ENCODE measurements at regions not wholly inside any gene's neighbourhood (a gene's known extent, or its start where the extent isn't known, plus 50 kb on each side); places are given as distances from the start of the nearest gene placed in this dataset.
A peak's percentile ranks its signal among the peaks of the same experiment; 100 is the strongest.

DNA sequence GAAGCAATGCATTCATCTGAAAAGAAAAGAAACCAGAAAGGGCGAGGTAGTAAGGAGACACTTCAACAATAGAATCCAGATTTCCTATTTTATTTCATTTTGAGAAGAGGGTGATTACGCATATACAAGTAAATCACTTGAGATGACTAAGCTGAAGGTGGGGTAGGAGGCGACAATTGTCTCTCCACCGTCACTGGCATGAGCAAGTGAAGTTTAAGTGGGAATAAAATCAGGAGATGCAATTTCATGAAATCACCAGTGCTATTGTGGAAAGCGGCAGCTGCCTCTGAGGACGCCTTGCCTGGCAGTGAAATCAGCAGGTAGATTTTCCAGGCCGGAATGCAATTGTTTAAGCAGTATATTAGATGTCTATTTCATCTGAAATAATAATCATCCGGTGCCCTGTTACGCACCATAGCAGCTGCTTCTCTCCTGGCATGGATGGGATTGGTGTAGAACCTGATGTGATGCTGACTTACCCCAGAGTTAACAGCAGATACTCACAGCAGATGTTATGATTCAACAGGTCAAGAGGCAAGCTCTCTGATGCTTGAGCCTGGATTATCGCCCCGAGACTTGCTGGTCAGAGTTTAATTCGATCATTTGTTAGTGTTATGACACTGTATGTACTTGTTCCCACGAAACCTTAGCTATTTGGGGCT is 64.3 kb downstream of the RASL11A start (continued):
- TF ChIP-seq, protein P1, sequence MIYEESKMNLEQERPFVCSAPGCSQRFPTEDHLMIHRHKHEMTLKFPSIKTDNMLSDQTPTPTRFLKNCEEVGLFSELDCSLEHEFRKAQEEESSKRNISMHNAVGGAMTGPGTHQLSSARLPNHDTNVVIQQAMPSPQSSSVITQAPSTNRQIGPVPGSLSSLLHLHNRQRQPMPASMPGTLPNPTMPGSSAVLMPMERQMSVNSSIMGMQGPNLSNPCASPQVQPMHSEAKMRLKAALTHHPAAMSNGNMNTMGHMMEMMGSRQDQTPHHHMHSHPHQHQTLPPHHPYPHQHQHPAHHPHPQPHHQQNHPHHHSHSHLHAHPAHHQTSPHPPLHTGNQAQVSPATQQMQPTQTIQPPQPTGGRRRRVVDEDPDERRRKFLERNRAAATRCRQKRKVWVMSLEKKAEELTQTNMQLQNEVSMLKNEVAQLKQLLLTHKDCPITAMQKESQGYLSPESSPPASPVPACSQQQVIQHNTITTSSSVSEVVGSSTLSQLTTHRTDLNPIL (CRISPR knock-in tag; IDR thresholded peaks at IDR 0.05; ENCODE audit: low read depth): no peak
- no peak for TF ChIP-seq TOX (CRISPR knock-in tag; IDR thresholded peaks at IDR 0.05; ENCODE audit: borderline replicate concordance)
- no peak for TF ChIP-seq GLIS3 (CRISPR knock-in tag; IDR thresholded peaks at IDR 0.05)
- no peak for TF ChIP-seq ARNTL (CRISPR knock-in tag; IDR thresholded peaks at IDR 0.05; ENCODE audit: borderline replicate concordance, low read depth)
- no peak for TF ChIP-seq BACH2 (CRISPR knock-in tag; IDR thresholded peaks at IDR 0.05; ENCODE audit: borderline replicate concordance)

DNA sequence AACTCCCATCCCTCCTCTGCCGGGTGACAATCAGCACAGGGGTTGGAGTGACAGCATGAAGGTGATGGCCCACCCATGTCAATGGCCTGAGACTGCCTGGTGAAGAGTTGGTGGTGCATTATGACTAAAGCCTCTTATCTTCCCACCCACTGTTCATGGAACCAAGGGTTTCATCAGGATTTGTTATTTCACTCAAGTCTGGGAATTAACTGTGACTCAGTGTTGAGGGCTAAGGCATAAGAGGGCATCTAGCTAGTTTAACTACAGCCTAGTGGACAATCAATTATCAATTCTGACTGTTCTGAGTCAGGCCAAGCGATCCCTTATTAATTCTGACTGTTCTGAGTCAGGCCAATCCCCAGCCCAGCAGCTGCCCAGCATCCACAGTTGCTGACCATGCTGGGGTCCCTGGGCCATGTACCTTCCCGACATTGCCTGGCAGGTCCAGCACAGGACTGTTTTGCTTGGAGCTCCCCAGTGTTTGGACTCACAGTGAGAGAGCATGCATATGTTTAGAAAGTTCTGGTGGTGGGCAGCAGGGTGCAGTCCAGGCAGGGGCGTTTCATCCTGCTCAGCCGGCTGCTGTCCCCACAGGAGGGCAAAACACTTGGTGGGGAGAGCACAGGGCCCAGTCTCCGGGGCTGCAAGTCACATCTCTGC is 65.5 kb downstream of the RASL11A start:
- no peak for TF ChIP-seq PPARA (CRISPR knock-in tag; IDR thresholded peaks at IDR 0.05; ENCODE audit: borderline replicate concordance)
- TF ChIP-seq, protein P2, sequence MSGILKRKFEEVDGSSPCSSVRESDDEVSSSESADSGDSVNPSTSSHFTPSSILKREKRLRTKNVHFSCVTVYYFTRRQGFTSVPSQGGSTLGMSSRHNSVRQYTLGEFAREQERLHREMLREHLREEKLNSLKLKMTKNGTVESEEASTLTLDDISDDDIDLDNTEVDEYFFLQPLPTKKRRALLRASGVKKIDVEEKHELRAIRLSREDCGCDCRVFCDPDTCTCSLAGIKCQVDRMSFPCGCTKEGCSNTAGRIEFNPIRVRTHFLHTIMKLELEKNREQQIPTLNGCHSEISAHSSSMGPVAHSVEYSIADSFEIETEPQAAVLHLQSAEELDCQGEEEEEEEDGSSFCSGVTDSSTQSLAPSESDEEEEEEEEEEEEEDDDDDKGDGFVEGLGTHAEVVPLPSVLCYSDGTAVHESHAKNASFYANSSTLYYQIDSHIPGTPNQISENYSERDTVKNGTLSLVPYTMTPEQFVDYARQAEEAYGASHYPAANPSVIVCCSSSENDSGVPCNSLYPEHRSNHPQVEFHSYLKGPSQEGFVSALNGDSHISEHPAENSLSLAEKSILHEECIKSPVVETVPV (CRISPR knock-in tag; IDR thresholded peaks at IDR 0.05): no peak
- no peak for ATAC-seq

DNA sequence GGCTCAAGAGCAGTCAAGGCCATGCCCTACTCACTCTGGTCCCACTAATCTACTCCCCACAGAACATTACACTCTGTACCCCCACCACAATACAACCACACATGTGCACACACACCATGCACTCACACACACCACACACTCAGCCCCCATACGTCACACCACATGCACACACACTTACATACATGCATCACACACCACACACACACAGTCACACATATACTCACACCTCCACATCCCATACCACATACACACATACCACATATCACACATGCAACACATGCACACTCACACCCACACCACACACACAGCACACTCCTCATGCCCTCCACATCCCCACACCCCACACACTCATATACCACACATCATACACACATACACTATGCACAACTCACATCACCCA is 67.6 kb downstream of the RASL11A start:
- ATAC-seq: no peak
- TF ChIP-seq ZFP30 (CRISPR knock-in tag; IDR thresholded peaks at IDR 0.05) (no peak), OSR1 (CRISPR knock-in tag; IDR thresholded peaks at IDR 0.05) (no peak), GLIS3 (CRISPR knock-in tag; IDR thresholded peaks at IDR 0.05) (no peak), ZC3H10 (CRISPR knock-in tag; IDR thresholded peaks at IDR 0.05) (no peak), ZNF70 (CRISPR knock-in tag; IDR thresholded peaks at IDR 0.05) (no peak), TOX (CRISPR knock-in tag; IDR thresholded peaks at IDR 0.05; ENCODE audit: borderline replicate concordance) (no peak)
- TF ChIP-seq, protein P3, sequence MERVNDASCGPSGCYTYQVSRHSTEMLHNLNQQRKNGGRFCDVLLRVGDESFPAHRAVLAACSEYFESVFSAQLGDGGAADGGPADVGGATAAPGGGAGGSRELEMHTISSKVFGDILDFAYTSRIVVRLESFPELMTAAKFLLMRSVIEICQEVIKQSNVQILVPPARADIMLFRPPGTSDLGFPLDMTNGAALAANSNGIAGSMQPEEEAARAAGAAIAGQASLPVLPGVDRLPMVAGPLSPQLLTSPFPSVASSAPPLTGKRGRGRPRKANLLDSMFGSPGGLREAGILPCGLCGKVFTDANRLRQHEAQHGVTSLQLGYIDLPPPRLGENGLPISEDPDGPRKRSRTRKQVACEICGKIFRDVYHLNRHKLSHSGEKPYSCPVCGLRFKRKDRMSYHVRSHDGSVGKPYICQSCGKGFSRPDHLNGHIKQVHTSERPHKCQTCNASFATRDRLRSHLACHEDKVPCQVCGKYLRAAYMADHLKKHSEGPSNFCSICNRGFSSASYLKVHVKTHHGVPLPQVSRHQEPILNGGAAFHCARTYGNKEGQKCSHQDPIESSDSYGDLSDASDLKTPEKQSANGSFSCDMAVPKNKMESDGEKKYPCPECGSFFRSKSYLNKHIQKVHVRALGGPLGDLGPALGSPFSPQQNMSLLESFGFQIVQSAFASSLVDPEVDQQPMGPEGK (CRISPR knock-in tag; IDR thresholded peaks at IDR 0.05; ENCODE audit: borderline replicate concordance): no peak
- TF ChIP-seq, protein P1 (CRISPR knock-in tag; IDR thresholded peaks at IDR 0.05; ENCODE audit: low read depth): no peak
- TF ChIP-seq, protein P2 (CRISPR knock-in tag; IDR thresholded peaks at IDR 0.05): no peak

DNA sequence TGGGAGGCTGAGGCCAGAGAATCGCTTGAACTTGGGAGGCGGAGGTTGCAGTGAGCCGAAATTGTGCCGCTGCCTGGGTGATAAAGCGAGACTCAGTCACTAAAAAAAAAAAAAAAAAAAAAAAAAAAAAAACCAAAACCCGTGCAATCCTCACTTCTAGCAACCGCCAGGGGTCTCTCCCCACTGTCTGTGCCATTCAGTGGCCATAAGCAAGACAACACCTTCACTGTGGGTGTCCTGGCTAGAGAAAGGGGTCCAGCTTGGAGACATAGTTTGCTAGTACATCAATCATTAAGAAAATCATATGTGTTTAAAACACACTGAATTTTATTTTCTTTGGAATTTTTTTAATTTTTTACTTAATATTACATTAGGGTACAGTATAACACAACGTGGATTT is 68.2 kb downstream of the RASL11A start:
- ATAC-seq: peak; percentile 39; the same call in 2 of the 3 replicates
- TF ChIP-seq SNAI2 (CRISPR knock-in tag; IDR thresholded peaks at IDR 0.05) (no peak), OSR1 (CRISPR knock-in tag; IDR thresholded peaks at IDR 0.05) (no peak), BACH2 (CRISPR knock-in tag; IDR thresholded peaks at IDR 0.05; ENCODE audit: borderline replicate concordance) (no peak), GLIS3 (CRISPR knock-in tag; IDR thresholded peaks at IDR 0.05) (no peak), ESRRG (CRISPR knock-in tag; IDR thresholded peaks at IDR 0.05) (no peak), ZC3H10 (CRISPR knock-in tag; IDR thresholded peaks at IDR 0.05) (no peak), ZNF8 (CRISPR knock-in tag; IDR thresholded peaks at IDR 0.05) (no peak), ZFP30 (CRISPR knock-in tag; IDR thresholded peaks at IDR 0.05) (no peak), PPARA (CRISPR knock-in tag; IDR thresholded peaks at IDR 0.05; ENCODE audit: borderline replicate concordance) (no peak), TOX (CRISPR knock-in tag; IDR thresholded peaks at IDR 0.05; ENCODE audit: borderline replicate concordance) (no peak), ARNTL (CRISPR knock-in tag; IDR thresholded peaks at IDR 0.05; ENCODE audit: borderline replicate concordance, low read depth) (no peak), CSDC2 (CRISPR knock-in tag; IDR thresholded peaks at IDR 0.05) (no peak), TCF4 (CRISPR knock-in tag; IDR thresholded peaks at IDR 0.05; ENCODE audit: borderline replicate concordance) (no peak), ZNF70 (CRISPR knock-in tag; IDR thresholded peaks at IDR 0.05) (no peak), ZNF565 (CRISPR knock-in tag; conservative IDR thresholded peaks at IDR 0.05; ENCODE audit: low read depth) (no peak)
- TF ChIP-seq, protein P2 (CRISPR knock-in tag; IDR thresholded peaks at IDR 0.05): no peak
- TF ChIP-seq, protein P4, sequence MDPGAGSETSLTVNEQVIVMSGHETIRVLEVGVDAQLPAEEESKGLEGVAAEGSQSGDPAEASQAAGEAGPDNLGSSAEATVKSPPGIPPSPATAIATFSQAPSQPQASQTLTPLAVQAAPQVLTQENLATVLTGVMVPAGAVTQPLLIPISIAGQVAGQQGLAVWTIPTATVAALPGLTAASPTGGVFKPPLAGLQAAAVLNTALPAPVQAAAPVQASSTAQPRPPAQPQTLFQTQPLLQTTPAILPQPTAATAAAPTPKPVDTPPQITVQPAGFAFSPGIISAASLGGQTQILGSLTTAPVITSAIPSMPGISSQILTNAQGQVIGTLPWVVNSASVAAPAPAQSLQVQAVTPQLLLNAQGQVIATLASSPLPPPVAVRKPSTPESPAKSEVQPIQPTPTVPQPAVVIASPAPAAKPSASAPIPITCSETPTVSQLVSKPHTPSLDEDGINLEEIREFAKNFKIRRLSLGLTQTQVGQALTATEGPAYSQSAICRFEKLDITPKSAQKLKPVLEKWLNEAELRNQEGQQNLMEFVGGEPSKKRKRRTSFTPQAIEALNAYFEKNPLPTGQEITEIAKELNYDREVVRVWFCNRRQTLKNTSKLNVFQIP (CRISPR knock-in tag; IDR thresholded peaks at IDR 0.05; ENCODE audit: borderline replicate concordance, low read depth): no peak
